MM.1S (cell line): ENCODE measurements at regions not wholly inside any gene's neighbourhood (a gene's known extent, or its start where the extent isn't known, plus 50 kb on each side); places are given as distances from the start of the nearest gene placed in this dataset.
"Not testable (repeated sequence)": the region's sequence is repeated elsewhere in the genome, so short reads cannot be mapped to it uniquely, and the experiment has no call there.

Experiments
- DNase-seq: peaks from one replicate; pipeline ENCODE4 v3.0.0-alpha.2; 2015
- H2AFZ ChIP-seq: fragments of 300-600 bp; sonication (generic); 2 replicates; pipeline ENCODE4 v1.6.0; 2016; ENCODE audit warnings: antibody characterized with exemption, low read length
- H3F3A ChIP-seq: fragments of 300-600 bp; sonication (generic); 2 replicates; pipeline ENCODE4 v1.6.1; 2016; ENCODE audit warnings: mild to moderate bottlenecking, antibody characterized with exemption, low read length, moderate library complexity, mixed read lengths; ENCODE audit not compliant: insufficient read depth
- H3K27ac ChIP-seq: fragments of 300-600 bp; sonication (generic); 2 replicates; pipeline ENCODE4 v1.5.1; 2016; ENCODE audit warnings: mild to moderate bottlenecking, low read length
- H3K27me3 ChIP-seq: fragments of 300-600 bp; sonication (generic); replicated peaks from 2 replicates; pipeline ENCODE4 v1.6.0; 2016; ENCODE audit warnings: low read length; ENCODE audit not compliant: insufficient read depth
- H3K36me3 ChIP-seq: fragments of 300-600 bp; sonication (generic); replicated peaks from 2 replicates; pipeline ENCODE4 v1.6.1; 2016; ENCODE audit warnings: mild to moderate bottlenecking, low read length, mixed read lengths; ENCODE audit not compliant: insufficient read depth
- H3K4me1 ChIP-seq: fragments of 300-600 bp; sonication (generic); 2 replicates; pipeline ENCODE4 v1.6.1; 2016; ENCODE audit warnings: low read length, mixed read lengths
- H3K4me2 ChIP-seq: fragments of 300-600 bp; sonication (generic); 2 replicates; pipeline ENCODE4 v1.6.0; 2016; ENCODE audit warnings: low read depth, low read length
- H3K4me3 ChIP-seq: fragments of 300-600 bp; sonication (generic); 2 replicates; pipeline ENCODE4 v1.5.1; 2016; ENCODE audit warnings: low read length, mixed read lengths
- H3K79me2 ChIP-seq: fragments of 300-600 bp; sonication (generic); 2 replicates; pipeline ENCODE4 v1.6.1; 2016; ENCODE audit warnings: mixed run types, low read length, mixed read lengths
- H3K9ac ChIP-seq: fragments of 300-600 bp; sonication (generic); 2 replicates; pipeline ENCODE4 v1.6.1; 2016; ENCODE audit warnings: low read length, mixed read lengths
- H3K9me2 ChIP-seq: fragments of 300-600 bp; sonication (generic); replicated peaks from 2 replicates; pipeline ENCODE4 v1.6.1; 2016; ENCODE audit warnings: mild to moderate bottlenecking, low read length, mixed read lengths; ENCODE audit not compliant: insufficient read depth
- H3K9me3 ChIP-seq: fragments of 300-600 bp; sonication (generic); replicated peaks from 2 replicates; pipeline ENCODE4 v1.6.1; 2016; ENCODE audit warnings: mild to moderate bottlenecking, low read length, mixed read lengths; ENCODE audit not compliant: insufficient read depth
- H4K20me1 ChIP-seq: fragments of 300-600 bp; sonication (generic); 2 replicates; pipeline ENCODE4 v1.6.1; 2016; ENCODE audit warnings: mild to moderate bottlenecking, low read length, moderate library complexity, mixed read lengths; ENCODE audit not compliant: insufficient read depth
- EZH2 ChIP-seq: fragments of 300-600 bp; sonication (generic); optimal IDR thresholded peaks from 2 replicates; pipeline ENCODE3; 2017; ENCODE audit warnings: low read depth, mild to moderate bottlenecking, antibody characterized with exemption, low read length, mixed read lengths
- EZH2phosphoT487 ChIP-seq: fragments of 300-600 bp; sonication (generic); IDR thresholded peaks from 2 replicates; pipeline ENCODE4 v1.6.1; 2018; ENCODE audit warnings: antibody characterized with exemption, low read length
- TF ChIP-seq, protein P1 (sequence below): fragments of 300-600 bp; sonication (generic); IDR thresholded peaks from 2 replicates; pipeline ENCODE4 v1.5.1; 2016; ENCODE audit warnings: antibody characterized with exemption, low read length, mixed read lengths

DNA sequence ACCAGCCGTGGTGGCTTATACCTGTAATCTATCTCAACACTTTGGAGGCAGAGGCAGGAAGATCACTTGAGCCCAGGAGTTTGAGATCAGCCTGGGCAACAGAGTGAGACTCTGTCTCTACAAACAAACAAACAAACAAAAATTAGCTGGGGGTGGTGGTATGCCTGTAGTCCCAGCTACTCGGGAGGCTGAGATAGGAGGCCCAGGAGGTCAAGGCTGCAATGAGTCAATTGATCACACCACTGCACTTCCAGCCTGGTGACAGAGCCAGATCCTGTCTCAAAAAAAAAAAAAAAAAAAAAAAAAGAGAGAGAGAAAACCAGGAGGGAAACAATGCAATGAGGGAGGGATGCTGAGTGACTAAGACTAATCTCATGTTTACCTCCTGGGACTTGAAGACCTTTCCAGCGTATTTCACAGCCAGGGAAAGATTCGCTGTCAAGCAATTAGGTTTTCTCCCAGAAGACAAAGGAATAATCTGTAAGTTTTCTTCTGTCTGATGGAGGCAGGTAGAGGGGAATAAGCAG, 51.1 kb upstream of the MIER3 start:
- H3K79me2 ChIP-seq = no peaks in the 10 kb centered on the region
- H4K20me1 ChIP-seq = no peaks in the 10 kb centered on the region
- H3K4me1 ChIP-seq = 0 out of 2 replicates have a peak, but pooled peaks cover 5% of the 10 kb centered on the region
- no peak overlapping the region for H3K9ac ChIP-seq
- no peak overlapping the region for H3K27ac ChIP-seq
- H3K27me3 ChIP-seq = no peaks in the 10 kb centered on the region
- no peaks in the 10 kb centered on the region for H3K9me2 ChIP-seq
- H3K4me3 ChIP-seq = no peak overlapping the region
- TF ChIP-seq, protein P1, sequence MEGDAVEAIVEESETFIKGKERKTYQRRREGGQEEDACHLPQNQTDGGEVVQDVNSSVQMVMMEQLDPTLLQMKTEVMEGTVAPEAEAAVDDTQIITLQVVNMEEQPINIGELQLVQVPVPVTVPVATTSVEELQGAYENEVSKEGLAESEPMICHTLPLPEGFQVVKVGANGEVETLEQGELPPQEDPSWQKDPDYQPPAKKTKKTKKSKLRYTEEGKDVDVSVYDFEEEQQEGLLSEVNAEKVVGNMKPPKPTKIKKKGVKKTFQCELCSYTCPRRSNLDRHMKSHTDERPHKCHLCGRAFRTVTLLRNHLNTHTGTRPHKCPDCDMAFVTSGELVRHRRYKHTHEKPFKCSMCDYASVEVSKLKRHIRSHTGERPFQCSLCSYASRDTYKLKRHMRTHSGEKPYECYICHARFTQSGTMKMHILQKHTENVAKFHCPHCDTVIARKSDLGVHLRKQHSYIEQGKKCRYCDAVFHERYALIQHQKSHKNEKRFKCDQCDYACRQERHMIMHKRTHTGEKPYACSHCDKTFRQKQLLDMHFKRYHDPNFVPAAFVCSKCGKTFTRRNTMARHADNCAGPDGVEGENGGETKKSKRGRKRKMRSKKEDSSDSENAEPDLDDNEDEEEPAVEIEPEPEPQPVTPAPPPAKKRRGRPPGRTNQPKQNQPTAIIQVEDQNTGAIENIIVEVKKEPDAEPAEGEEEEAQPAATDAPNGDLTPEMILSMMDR = no peak
- no peak for TF ChIP-seq EZH2phosphoT487
- TF ChIP-seq EZH2 = no peak
- H3K36me3 ChIP-seq = no peaks in the 10 kb centered on the region
- H3K4me2 ChIP-seq = no peak overlapping the region
- no peak overlapping the region for H2AFZ ChIP-seq
- H3K9me3 ChIP-seq = no peaks in the 10 kb centered on the region
- DNase-seq = no peak
- no peaks in the 10 kb centered on the region for H3F3A ChIP-seq

DNA sequence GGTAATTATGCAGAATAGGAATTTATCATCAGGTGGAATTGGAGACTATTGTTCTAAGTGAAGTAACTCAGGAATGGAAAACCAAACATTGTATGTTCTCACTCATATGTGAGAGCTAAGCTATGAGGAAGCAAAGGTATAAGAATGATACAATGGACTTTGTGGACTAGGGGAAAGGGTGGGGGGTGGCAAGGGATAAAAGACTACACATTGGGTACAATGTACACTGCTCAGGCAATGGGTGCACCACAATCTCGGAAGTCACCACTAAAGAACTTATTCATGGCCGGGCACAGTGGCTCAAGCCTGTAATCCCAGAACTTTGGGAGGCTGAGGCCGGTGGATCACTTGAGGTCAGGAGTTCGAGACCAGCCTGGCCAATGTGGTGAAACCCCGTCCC, 51.6 kb upstream of the MIER3 start:
- not testable (repeated sequence) for H3K9me3 ChIP-seq, DNase-seq, H3K27ac ChIP-seq, H3F3A ChIP-seq, H4K20me1 ChIP-seq, H3K9ac ChIP-seq, H3K36me3 ChIP-seq, H3K4me3 ChIP-seq, H3K4me1 ChIP-seq, H3K79me2 ChIP-seq, H3K4me2 ChIP-seq, H3K9me2 ChIP-seq, H2AFZ ChIP-seq, H3K27me3 ChIP-seq

DNA sequence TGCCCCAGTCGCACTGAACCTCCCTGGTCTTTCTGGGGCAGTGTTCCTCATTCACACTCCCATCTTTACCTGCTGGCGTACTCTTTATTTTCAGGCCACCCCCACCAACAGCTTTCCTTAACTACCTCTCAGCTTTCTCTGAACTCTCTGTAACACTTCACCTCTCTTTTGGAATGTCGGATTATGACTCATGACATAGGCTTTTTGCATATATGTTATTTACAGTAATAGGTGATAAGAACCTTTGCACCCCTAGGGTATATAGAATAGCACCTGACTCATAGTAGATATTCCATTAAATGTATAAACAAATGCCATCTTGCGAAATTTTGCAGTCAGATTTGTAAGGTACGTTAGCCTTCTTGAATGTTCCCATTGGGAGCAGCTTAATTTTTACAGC, 52.9 kb upstream of the MIER3 start:
- DNase-seq = no peak
- no peaks in the 10 kb centered on the region for H3F3A ChIP-seq
- no peak overlapping the region for H3K9ac ChIP-seq
- TF ChIP-seq EZH2phosphoT487 = no peak
- H3K4me1 ChIP-seq = 0 out of 2 replicates have a peak, but pooled peaks cover 5% of the 10 kb centered on the region
- no peaks in the 10 kb centered on the region for H4K20me1 ChIP-seq
- no peaks in the 10 kb centered on the region for H3K9me2 ChIP-seq
- no peak overlapping the region for H3K4me3 ChIP-seq
- no peak overlapping the region for H2AFZ ChIP-seq
- no peaks in the 10 kb centered on the region for H3K79me2 ChIP-seq
- H3K36me3 ChIP-seq = no peaks in the 10 kb centered on the region
- H3K27ac ChIP-seq = no peak overlapping the region
- H3K27me3 ChIP-seq = no peaks in the 10 kb centered on the region
- no peaks in the 10 kb centered on the region for H3K9me3 ChIP-seq
- no peak overlapping the region for H3K4me2 ChIP-seq

DNA sequence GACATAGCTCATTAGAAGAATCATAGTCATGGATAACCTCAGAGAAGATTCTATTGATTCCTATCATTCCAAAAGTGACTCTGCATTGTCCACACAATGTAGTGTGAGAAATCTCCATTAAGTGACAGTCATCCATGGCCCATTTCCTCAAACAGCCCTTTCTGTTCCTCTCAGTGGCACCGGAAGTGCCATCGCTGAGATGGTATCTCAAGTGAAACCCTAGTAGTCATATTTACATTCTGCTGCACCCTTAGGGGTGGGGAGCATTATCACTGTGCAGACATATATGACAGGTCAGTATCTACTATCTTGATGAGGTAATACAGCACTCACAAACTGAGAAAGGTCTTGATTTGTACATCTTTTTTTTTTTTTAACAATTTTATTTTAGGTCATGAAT, 55.4 kb upstream of the MIER3 start:
- no peaks in the 10 kb centered on the region for H3K9me2 ChIP-seq
- no peak overlapping the region for H2AFZ ChIP-seq
- no peaks in the 10 kb centered on the region for H3F3A ChIP-seq
- no peaks in the 10 kb centered on the region for H4K20me1 ChIP-seq
- H3K9ac ChIP-seq = no peak overlapping the region
- no peaks in the 10 kb centered on the region for H3K27me3 ChIP-seq
- no peaks in the 10 kb centered on the region for H3K79me2 ChIP-seq
- 0 out of 2 replicates have a peak, but pooled peaks cover 5% of the 10 kb centered on the region for H3K4me1 ChIP-seq
- H3K4me2 ChIP-seq = no peak overlapping the region
- TF ChIP-seq, protein P1 = no peak
- TF ChIP-seq EZH2 (no peak), EZH2phosphoT487 (no peak)
- no peak overlapping the region for H3K27ac ChIP-seq
- no peak overlapping the region for H3K4me3 ChIP-seq
- peak; percentile 24 for DNase-seq
- H3K36me3 ChIP-seq = no peaks in the 10 kb centered on the region
- H3K9me3 ChIP-seq = no peaks in the 10 kb centered on the region
